PC-9 (cell line): ENCODE measurements at regions not wholly inside any gene's neighbourhood (a gene's known extent, or its start where the extent isn't known, plus 50 kb on each side); places are given as distances from the start of the nearest gene placed in this dataset.

ENCODE experiments used
- BruUV-seq: library from RNA; stranded (reverse); fragments of 400-500 nt; replicated peaks from 2 replicates; lab custom pipeline; 2021; lab: Mats Ljungman, UMichigan
- CTCF ChIA-PET: fragments of 300-600 bp; sonication (Branson Sonifier 250); formaldehyde crosslinking; loops from one replicate; lab custom pipeline; 2022; ENCODE audit warnings: antibody characterized with exemption; lab: Charles Lee
- POLR2A ChIA-PET: fragments of 300-600 bp; sonication (Branson Sonifier 250); formaldehyde crosslinking; loops from one replicate; lab custom pipeline; 2022; ENCODE audit warnings: antibody characterized with exemption; ENCODE audit not compliant: unreplicated experiment; lab: Charles Lee
- DNase-seq, 2 experiments: peaks; one replicate each; pipeline versions ENCODE4 v3.0.0 to v3.0.0-alpha.2; 2015 to 2022; ENCODE audit warnings: mixed read lengths in 1 of 2
- H2AFZ ChIP-seq: fragments of 200-600 bp; sonication (generic); 2 replicates; pipeline ENCODE4 v1.8.1; 2017; ENCODE audit warnings: antibody characterized with exemption
- H3F3A ChIP-seq: fragments of 200-600 bp; sonication (generic); 2 replicates; pipeline ENCODE4 v1.8.1; 2017; ENCODE audit warnings: antibody characterized with exemption, mild to moderate bottlenecking, low read depth; ENCODE audit not compliant: insufficient read depth
- H3K27ac ChIP-seq: fragments of 200-600 bp; sonication (generic); 2 replicates; pipeline ENCODE4 v1.6.1; 2016; ENCODE audit warnings: mixed run types
- H3K27me3 ChIP-seq: fragments of 200-600 bp; sonication (generic); 2 replicates; pipeline ENCODE4 v1.6.1; 2016; ENCODE audit warnings: low read depth, mixed run types; ENCODE audit not compliant: insufficient read depth
- H3K36me3 ChIP-seq: fragments of 200-600 bp; sonication (generic); 2 replicates; pipeline ENCODE4 v1.6.1; 2016; ENCODE audit warnings: low read depth, mixed run types
- H3K4me1 ChIP-seq: fragments of 200-600 bp; sonication (generic); replicated peaks from 2 replicates; pipeline ENCODE4 v1.6.1; 2016; ENCODE audit warnings: mixed run types; ENCODE audit not compliant: insufficient read depth
- H3K4me2 ChIP-seq: fragments of 200-600 bp; sonication (generic); 2 replicates; pipeline ENCODE4 v1.6.1; 2017; ENCODE audit warnings: mixed run types
- H3K4me3 ChIP-seq: fragments of 200-600 bp; sonication (generic); 2 replicates; pipeline ENCODE4 v1.6.1; 2016; ENCODE audit warnings: mixed run types
- H3K79me2 ChIP-seq: fragments of 200-600 bp; sonication (generic); 2 replicates; pipeline ENCODE4 v1.6.1; 2017; ENCODE audit warnings: low read depth, mixed run types
- H3K9me2 ChIP-seq: fragments of 200-600 bp; sonication (generic); 2 replicates; pipeline ENCODE4 v1.8.1; 2017; ENCODE audit warnings: mild to moderate bottlenecking; ENCODE audit not compliant: insufficient read depth
- H3K9me3 ChIP-seq: fragments of 200-600 bp; sonication (generic); 2 replicates; pipeline ENCODE4 v1.8.1; 2016; ENCODE audit warnings: low read depth; ENCODE audit not compliant: insufficient read depth
- H4K20me1 ChIP-seq: fragments of 200-600 bp; sonication (generic); 2 replicates; pipeline ENCODE4 v1.8.1; 2017; ENCODE audit not compliant: insufficient read depth
- CTCF ChIP-seq: fragments of 200-600 bp; sonication (generic); conservative IDR thresholded peaks from 2 replicates; pipeline ENCODE4 v1.6.1; 2017; ENCODE audit warnings: mixed run types, antibody characterized with exemption, mild to moderate bottlenecking, moderate library complexity
- EZH2 ChIP-seq: fragments of 200-600 bp; sonication (generic); IDR thresholded peaks from 2 replicates; pipeline ENCODE4 v1.8.0; 2017; ENCODE audit warnings: antibody characterized with exemption, low read depth
- intact Hi-C: fragments of 100-400 bp; cut with micrococcal nuclease; formaldehyde crosslinking; loops from one replicate; pipeline ENCODE4 v1.10.0; 2022; ENCODE audit not compliant: unreplicated experiment

DNA sequence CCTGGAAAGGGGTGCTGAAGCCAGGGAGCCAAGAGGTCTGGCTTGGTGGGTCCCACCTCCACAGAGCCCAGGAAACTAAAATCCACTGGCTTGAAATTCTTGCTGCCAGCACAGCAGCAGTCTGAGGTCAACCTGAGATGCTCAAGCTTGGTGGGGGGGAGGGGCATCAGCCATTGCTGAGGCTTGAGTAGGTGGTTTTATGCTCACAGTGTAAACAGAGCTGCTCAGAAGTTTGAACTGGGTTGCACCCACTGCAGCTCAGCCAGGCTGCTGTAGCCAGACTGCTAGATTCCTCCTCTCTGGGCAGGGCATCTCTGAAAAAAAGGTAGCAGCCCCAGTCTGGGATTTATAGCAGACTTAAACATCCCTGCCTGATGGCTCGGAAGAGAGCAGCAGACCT, 55.5 kb upstream of the FBXL17 start:
- Histone ChIP-seq H3K36me3 (no peaks in the 10 kb centered on the region), H4K20me1 (no peaks in the 10 kb centered on the region), H3K27ac (no peak overlapping the region), H3K4me3 (no peak overlapping the region), H2AFZ (no peak overlapping the region), H3K79me2 (no peaks in the 10 kb centered on the region), H3F3A (no peaks in the 10 kb centered on the region), H3K27me3 (no peaks in the 10 kb centered on the region), H3K9me2 (no peaks in the 10 kb centered on the region), H3K4me1 (no peaks in the 10 kb centered on the region), H3K4me2 (no peak overlapping the region), H3K9me3 (no peaks in the 10 kb centered on the region)
- intact Hi-C loops, result no loop called here
- no peak for DNase-seq
- ChIA-PET POLR2A (interaction anchor here (0.5 kb wide), 1 partner anchor 17 kb away, joined by 4 read pairs; no protein-coding TSS in a partner anchor), CTCF (no interaction called here)
- TF ChIP-seq EZH2, result no peak
- no peak for TF ChIP-seq CTCF
- no TSS peak for BruUV-seq

- no peaks in the 10 kb centered on the region for H3K9me3 ChIP-seq
- no peaks in the 10 kb centered on the region for H3K36me3 ChIP-seq
- TF ChIP-seq CTCF (no peak), EZH2 (no peak)
- H3K27me3 ChIP-seq, result no peaks in the 10 kb centered on the region
- intact Hi-C loops, result no loop called here
- no peak overlapping the region for H2AFZ ChIP-seq
- H3K9me2 ChIP-seq, result no peaks in the 10 kb centered on the region
- H3K79me2 ChIP-seq, result no peaks in the 10 kb centered on the region
- CTCF ChIA-PET, result no interaction called here
- no peak overlapping the region for H3K4me3 ChIP-seq
- no peaks in the 10 kb centered on the region for H4K20me1 ChIP-seq
- 0 out of 2 replicates have a peak, but pooled peaks cover 4% of the 10 kb centered on the region for H3K4me1 ChIP-seq
- H3K27ac ChIP-seq, result no peak overlapping the region
- no peak for DNase-seq
- no peaks in the 10 kb centered on the region for H3F3A ChIP-seq
- BruUV-seq, result no TSS peak
- H3K4me2 ChIP-seq, result no peak overlapping the region
- POLR2A ChIA-PET, result no interaction called here
Observed at GRCh38 chr5:108436696-108437095, 54.8 kb upstream of the FBXL17 start.

GRCh38 chr5:108433600-108433999, 51.7 kb upstream of the FBXL17 start:
- H3K4me1 ChIP-seq, result 0 out of 2 replicates have a peak, but pooled peaks cover 4% of the 10 kb centered on the region
- H3F3A ChIP-seq, result no peaks in the 10 kb centered on the region
- H4K20me1 ChIP-seq, result no peaks in the 10 kb centered on the region
- no peak overlapping the region for H3K4me2 ChIP-seq
- no peaks in the 10 kb centered on the region for H3K36me3 ChIP-seq
- H3K9me3 ChIP-seq, result no peaks in the 10 kb centered on the region
- no peak for DNase-seq
- no peak overlapping the region for H3K4me3 ChIP-seq
- intact Hi-C loops, result no loop called here
- no peak overlapping the region for H2AFZ ChIP-seq
- no peak overlapping the region for H3K27ac ChIP-seq
- TF ChIP-seq CTCF (no peak), EZH2 (no peak)
- no peaks in the 10 kb centered on the region; the same call in 1 of the 2 replicates for H3K9me2 ChIP-seq
- CTCF ChIA-PET, result no interaction called here
- POLR2A ChIA-PET, result no interaction called here
- BruUV-seq, result no TSS peak
- no peaks in the 10 kb centered on the region for H3K27me3 ChIP-seq
- H3K79me2 ChIP-seq, result no peaks in the 10 kb centered on the region
